K562 (cell line): ENCODE measurements at regions not wholly inside any gene's neighbourhood (a gene's known extent, or its start where the extent isn't known, plus 50 kb on each side); places are given as distances from the start of the nearest gene placed in this dataset.

Experiments used
- ATAC-seq: fragments of 200-7000 bp; cut with Tn5 transposase; 3 replicates; pipeline ENCODE4 v1.9.1; 2020; ENCODE audit warnings: moderate library complexity
- BruUV-seq: library from RNA; stranded (reverse); fragments of 400-500 nt; replicated peaks from 2 replicates; lab custom pipeline; 2021; lab: Mats Ljungman, UMichigan
- CTCF ChIA-PET: fragments of 300-600 bp; formaldehyde crosslinking; extraction: SDS; loops from one replicate; lab custom pipeline; 2021; ENCODE audit warnings: low intra/inter-chr PET ratio; lab: Yijun Ruan, JAX
- POLR2A ChIA-PET: fragments of 300-600, 350-650 bp; sonication (Branson Sonifier 250); formaldehyde crosslinking; extraction: SDS; loops from one replicate; lab custom pipeline; 2021; ENCODE audit warnings: antibody characterized with exemption, inconsistent platforms; lab: Yijun Ruan, JAX
- DNase-seq, 4 experiments: peaks; one replicate each; pipeline versions ENCODE4 v3.0.0 to v3.0.0-alpha.2; 2011 to 2018; ENCODE audit warnings: low spot score in 3 of 4, mixed read lengths in 3 of 4; ENCODE audit errors: extremely low read depth in 1 of 4
- FAIRE-seq: peaks from 2 replicates; lab custom pipeline; 2011; peaks lifted over from hg19 to GRCh38; lab: Jason Lieb, UNC
- H2AFZ ChIP-seq: 2 replicates; pipeline ENCODE4 v1.6.0; 2011; ENCODE audit warnings: low read depth, low read length, control low read depth, inconsistent platforms
- H3K27ac ChIP-seq: fragments of 200-600 bp; 3 replicates; pipeline ENCODE4 v1.8.0; 2011; ENCODE audit warnings: low read depth, mild to moderate bottlenecking, control low read depth, inconsistent platforms, low read length, moderate library complexity, mixed read lengths; ENCODE audit errors: extremely low read depth
- H3K27me3 ChIP-seq, 2 experiments: fragments of 300-600 bp in 1 of 2; 2 replicates in 1 of 2; 3 replicates in 1 of 2; pipeline versions ENCODE4 v1.6.0 to v1.8.0; 2011; ENCODE audit warnings: inconsistent platforms in 2 of 2, low read length in 2 of 2, mild to moderate bottlenecking in 1 of 2, mixed read lengths in 1 of 2, moderate library complexity in 1 of 2; ENCODE audit not compliant: control insufficient read depth in 2 of 2, insufficient read depth in 2 of 2
- H3K36me3 ChIP-seq: fragments of 300-600 bp; 3 replicates; pipeline ENCODE4 v1.8.0; 2011; ENCODE audit warnings: mild to moderate bottlenecking, low read length, inconsistent platforms; ENCODE audit not compliant: control insufficient read depth, insufficient read depth
- H3K4me1 ChIP-seq, 2 experiments: fragments of 200-600 bp in 1 of 2; replicated peaks in 1 of 2; 2 replicates in 1 of 2; 3 replicates in 1 of 2; pipeline versions ENCODE4 v1.5.1 to v1.8.0; 2011; ENCODE audit warnings: inconsistent platforms in 2 of 2, low read length in 2 of 2, mild to moderate bottlenecking in 1 of 2, mixed read lengths in 1 of 2, moderate library complexity in 1 of 2; ENCODE audit not compliant: control insufficient read depth in 2 of 2, insufficient read depth in 2 of 2
- H3K4me2 ChIP-seq: 2 replicates; pipeline ENCODE4 v1.6.1; 2011; ENCODE audit warnings: low read length, control low read depth, inconsistent platforms, mixed read lengths; ENCODE audit not compliant: insufficient read depth
- H3K4me3 ChIP-seq: fragments of 200-600 bp; sonication (generic), shearing (Covaris generic); 2 replicates; pipeline ENCODE4 v1.5.1; 2016; ENCODE audit warnings: control low read depth, inconsistent platforms
- H3K79me2 ChIP-seq: fragments of 200-600 bp; 3 replicates; pipeline ENCODE4 v1.8.0; 2011; ENCODE audit warnings: low read length, inconsistent platforms; ENCODE audit not compliant: control insufficient read depth, insufficient read depth
- H3K9ac ChIP-seq, 2 experiments: 2 replicates each; pipeline versions ENCODE4 v1.6.0 to v1.6.1; 2011; ENCODE audit warnings: low read depth in 2 of 2, low read length in 2 of 2, control low read depth in 1 of 2, inconsistent platforms in 1 of 2, mild to moderate bottlenecking in 1 of 2, mixed read lengths in 1 of 2; ENCODE audit not compliant: insufficient read depth in 1 of 2
- H3K9me1 ChIP-seq: one replicate; pipeline ENCODE4 v1.6.0; 2011; ENCODE audit warnings: inconsistent platforms, mild to moderate bottlenecking, low read length, moderate library complexity; ENCODE audit not compliant: control insufficient read depth, insufficient read depth
- H3K9me3 ChIP-seq: replicated peaks from 2 replicates; pipeline ENCODE4 v1.5.1; 2011; ENCODE audit warnings: low read depth, low read length, inconsistent platforms; ENCODE audit not compliant: control insufficient read depth, insufficient read depth
- H4K20me1 ChIP-seq: replicated peaks from 2 replicates; pipeline ENCODE4 v1.6.1; 2011; ENCODE audit warnings: low read length, inconsistent platforms, mixed read lengths; ENCODE audit not compliant: control insufficient read depth, insufficient read depth
- ARHGAP35 ChIP-seq: fragments of 450-650 bp; IDR thresholded peaks from 2 replicates; pipeline ENCODE4 v1.6.1; 2018; ENCODE audit not compliant: partially characterized antibody
- BRCA1 ChIP-seq, 2 experiments: fragments of 450-650 bp in 1 of 2; sonication (generic) in 1 of 2; formaldehyde crosslinking in 1 of 2; IDR thresholded peaks; 2 replicates each; pipeline versions ENCODE4 v1.5.0 to v1.6.1; 2017 to 2020; ENCODE audit warnings: mild to moderate bottlenecking in 1 of 2, missing genetic modification reagents in 1 of 2
- BRD4 ChIP-seq: fragments of 200-600 bp; sonication (generic); IDR thresholded peaks from 2 replicates; pipeline ENCODE4 v1.6.1; 2017; ENCODE audit warnings: inconsistent platforms
- HNRNPK ChIP-seq: fragments of 200-400 bp; formaldehyde crosslinking; IDR thresholded peaks from one replicate; pipeline ENCODE4 v1.6.1; 2018; ENCODE audit warnings: mild to moderate bottlenecking, low read depth, low read length; ENCODE audit not compliant: poor library complexity, severe bottlenecking
- NFYB ChIP-seq: IDR thresholded peaks from 2 replicates; pipeline ENCODE4 v1.6.1; 2011; ENCODE audit warnings: mild to moderate bottlenecking, moderate library complexity; ENCODE audit not compliant: insufficient read length; ENCODE audit errors: extremely low read depth
- RNF2 ChIP-seq: sonication (generic); IDR thresholded peaks from 2 replicates; pipeline ENCODE4 v1.6.1; 2016
- SMARCE1 ChIP-seq: fragments of 450-650 bp; IDR thresholded peaks from 2 replicates; pipeline ENCODE4 v1.7.1; 2016; ENCODE audit warnings: mild to moderate bottlenecking
- TCF7 ChIP-seq: sonication (generic); IDR thresholded peaks from 2 replicates; pipeline ENCODE4 v1.6.1; 2016; ENCODE audit warnings: antibody characterized with exemption, borderline replicate concordance
- ZSCAN29 ChIP-seq: fragments of 450-650 bp; IDR thresholded peaks from 2 replicates; pipeline ENCODE4 v1.6.1; 2017
- WGBS: fragments of 100-300 bp; shearing (Covaris generic); methylation state at CpG from one replicate; pipeline ENCODE4 v1.1.6; 2016; ENCODE audit warnings: low coverage, mixed read lengths; ENCODE audit not compliant: insufficient coverage; ENCODE audit errors: missing lambda C conversion rate; 5-methylcytosine and 5-hydroxymethylcytosine counted together
- in situ Hi-C: fragments of 300-500 bp; cut with MboI; formaldehyde crosslinking; loops from 4 replicates; pipeline ENCODE4 v1.15.0; 2018; ENCODE audit warnings: inconsistent platforms, mixed read lengths
- intact Hi-C: fragments of 100-400 bp; cut with micrococcal nuclease; formaldehyde crosslinking; loops from 2 replicates; pipeline ENCODE4 v1.14.2; 2022
- TF ChIP-seq, protein P1 (sequence below): fragments of 250-450 bp; sonication (Bioruptor Pico); IDR thresholded peaks from 2 replicates; pipeline ENCODE4 v1.5.0; 2021; ENCODE audit warnings: mild to moderate bottlenecking, borderline replicate concordance

GRCh38 chr10:107741971-107742370 lies 577.5 kb upstream of the SORCS1 start (continued):
- TF ChIP-seq, protein P1, sequence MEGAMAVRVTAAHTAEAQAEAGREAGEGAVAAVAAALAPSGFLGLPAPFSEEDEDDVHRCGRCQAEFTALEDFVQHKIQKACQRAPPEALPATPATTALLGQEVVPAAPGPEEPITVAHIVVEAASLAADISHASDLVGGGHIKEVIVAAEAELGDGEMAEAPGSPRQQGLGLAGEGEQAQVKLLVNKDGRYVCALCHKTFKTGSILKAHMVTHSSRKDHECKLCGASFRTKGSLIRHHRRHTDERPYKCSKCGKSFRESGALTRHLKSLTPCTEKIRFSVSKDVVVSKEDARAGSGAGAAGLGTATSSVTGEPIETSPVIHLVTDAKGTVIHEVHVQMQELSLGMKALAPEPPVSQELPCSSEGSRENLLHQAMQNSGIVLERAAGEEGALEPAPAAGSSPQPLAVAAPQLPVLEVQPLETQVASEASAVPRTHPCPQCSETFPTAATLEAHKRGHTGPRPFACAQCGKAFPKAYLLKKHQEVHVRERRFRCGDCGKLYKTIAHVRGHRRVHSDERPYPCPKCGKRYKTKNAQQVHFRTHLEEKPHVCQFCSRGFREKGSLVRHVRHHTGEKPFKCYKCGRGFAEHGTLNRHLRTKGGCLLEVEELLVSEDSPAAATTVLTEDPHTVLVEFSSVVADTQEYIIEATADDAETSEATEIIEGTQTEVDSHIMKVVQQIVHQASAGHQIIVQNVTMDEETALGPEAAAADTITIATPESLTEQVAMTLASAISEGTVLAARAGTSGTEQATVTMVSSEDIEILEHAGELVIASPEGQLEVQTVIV = no peak

DNA sequence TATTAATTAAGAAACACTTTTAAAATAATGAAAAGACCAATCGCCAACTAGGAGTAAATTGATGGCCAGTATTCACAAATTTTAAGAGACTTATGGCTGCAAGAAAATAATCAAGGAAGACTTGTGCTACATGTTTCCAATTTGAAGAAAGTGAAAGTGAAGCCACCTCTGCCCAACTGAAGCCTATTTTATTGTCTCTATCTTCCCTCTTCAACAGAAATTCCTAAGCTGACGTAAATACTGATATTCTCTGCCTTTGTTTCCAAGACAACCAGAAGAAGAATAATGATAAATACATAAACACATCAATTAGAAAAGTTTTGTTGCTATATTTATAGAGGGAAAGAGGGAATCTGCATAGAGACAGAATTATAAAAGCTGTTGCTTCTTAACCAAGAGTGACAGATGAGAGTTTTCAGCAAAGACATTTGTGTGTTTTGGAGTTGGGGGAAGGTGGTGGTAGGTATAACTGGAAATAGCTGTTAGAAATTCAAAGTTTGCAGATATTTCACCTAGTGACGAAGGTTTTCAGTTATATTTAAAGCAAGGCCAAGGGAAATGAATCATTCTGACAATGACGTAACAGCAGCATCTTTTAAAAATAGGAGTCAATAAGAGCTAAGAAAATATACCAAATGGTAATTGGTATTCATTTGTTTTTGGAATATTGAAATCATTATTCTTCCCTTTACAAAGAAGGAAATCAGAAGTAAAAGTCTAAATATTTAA lies 576.6 kb upstream of the SORCS1 start:
- Histone ChIP-seq H3K79me2 (no peaks in the 10 kb centered on the region), H3K4me3 (no peak overlapping the region), H3K4me1 (no peaks in the 10 kb centered on the region), H4K20me1 (no peaks in the 10 kb centered on the region), H3K27ac (no peak overlapping the region), H2AFZ (no peak overlapping the region), H3K27me3 (no peaks in the 10 kb centered on the region), H3K9me1 (no peaks in the 10 kb centered on the region), H3K4me2 (no peak overlapping the region), H3K9ac (no peak overlapping the region), H3K9me3 (no peaks in the 10 kb centered on the region), H3K36me3 (no peaks in the 10 kb centered on the region)
- ChIA-PET POLR2A (no interaction called here), CTCF (no interaction called here)
- BruUV-seq = no TSS peak
- FAIRE-seq (no peak), DNase-seq (no peak), ATAC-seq (no peak)
- WGBS = 1% methylated on average over 4 of the region's 4 CpGs
- intact Hi-C loops (no loop called here), in situ Hi-C loops (no loop called here)
- TF ChIP-seq HNRNPK = no peak
- no peak for TF ChIP-seq SMARCE1
- TF ChIP-seq RNF2 = no peak
- TF ChIP-seq TCF7 = no peak
- no peak for TF ChIP-seq NFYB
- no peak for TF ChIP-seq BRCA1 (IDR thresholded peaks at IDR 0.05)
- TF ChIP-seq BRCA1 (CRISPR knock-in tag; IDR thresholded peaks at IDR 0.05) = no peak
- TF ChIP-seq ZSCAN29 = no peak
- TF ChIP-seq ARHGAP35 = no peak
- TF ChIP-seq BRD4 = no peak
